ENCODE measurements at regions not wholly inside any gene's neighbourhood (a gene's known extent, or its start where the extent isn't known, plus 50 kb on each side); places are given as distances from the start of the nearest gene placed in this dataset.
A peak's percentile ranks its signal among the peaks of the same experiment; 100 is the strongest.
"Not testable (repeated sequence)": the region's sequence is repeated elsewhere in the genome, so short reads cannot be mapped to it uniquely, and the experiment has no call there.

GRCh38 chr6:23535101-23535500 lies 590.9 kb upstream of the NRSN1 start:
- no peak for DNase-seq

- no peak for DNase-seq
Observed at GRCh38 chr6:23537828-23538227, 588.2 kb upstream of the NRSN1 start.

- DNase-seq: no peak
Observed at GRCh38 chr6:23547851-23548250, 578.2 kb upstream of the NRSN1 start.

GRCh38 chr6:23554953-23555352 lies 571.1 kb upstream of the NRSN1 start:
- not testable (repeated sequence) for DNase-seq

GRCh38 chr6:23559587-23560343 lies 566.2 kb upstream of the NRSN1 start:
- no peak for DNase-seq

GRCh38 chr6:23561732-23562131 lies 564.3 kb upstream of the NRSN1 start:
- DNase-seq: no peak

GRCh38 chr6:23562554-23562953 lies 563.5 kb upstream of the NRSN1 start:
- no peak for DNase-seq

- DNase-seq: no peak
Observed at GRCh38 chr6:23563323-23563722, 562.7 kb upstream of the NRSN1 start.

- DNase-seq: peak; percentile 82
Observed at GRCh38 chr6:23566418-23566817, 559.6 kb upstream of the NRSN1 start.

GRCh38 chr6:23568292-23568691 lies 557.7 kb upstream of the NRSN1 start:
- DNase-seq: no peak

- DNase-seq: no peak
Observed at GRCh38 chr6:23584134-23584763, 541.8 kb upstream of the NRSN1 start.

GRCh38 chr6:23587582-23587981 lies 538.4 kb upstream of the NRSN1 start:
- DNase-seq: no peak

GRCh38 chr6:23589811-23590210 lies 536.2 kb upstream of the NRSN1 start:
- DNase-seq: no peak

GRCh38 chr6:23590498-23591126 lies 535.4 kb upstream of the NRSN1 start:
- no peak for DNase-seq

- DNase-seq: no peak
Observed at GRCh38 chr6:23591761-23592160, 534.3 kb upstream of the NRSN1 start.

GRCh38 chr6:23600118-23600517 lies 525.9 kb upstream of the NRSN1 start:
- no peak for DNase-seq

GRCh38 chr6:23601811-23602345 lies 524.1 kb upstream of the NRSN1 start:
- DNase-seq: no peak

- DNase-seq: no peak
Observed at GRCh38 chr6:23608931-23609435, 517.0 kb upstream of the NRSN1 start.

GRCh38 chr6:23611776-23612381 lies 514.1 kb upstream of the NRSN1 start:
- no peak for DNase-seq

GRCh38 chr6:23618366-23618765 lies 507.6 kb upstream of the NRSN1 start:
- no peak for DNase-seq

GRCh38 chr6:23620911-23621401 lies 505.1 kb upstream of the NRSN1 start:
- no peak for DNase-seq

GRCh38 chr6:23630726-23631635 lies 495.0 kb upstream of the NRSN1 start:
- no peak for DNase-seq

All from SHP77 treated with DMSO at 0.1 percent for 48 hours (cell line).